BE2C (cell line): ENCODE measurements at regions not wholly inside any gene's neighbourhood (a gene's known extent, or its start where the extent isn't known, plus 50 kb on each side); places are given as distances from the start of the nearest gene placed in this dataset.

Experiments
- DNase-seq: peaks from one replicate; pipeline ENCODE4 v3.0.0-alpha.2; 2020
- H3K27me3 ChIP-seq: fragments of 250-450 bp; sonication (Bioruptor Pico); 2 replicates; pipeline ENCODE4 v1.5.1; 2020; ENCODE audit warnings: mild to moderate bottlenecking
- H3K36me3 ChIP-seq: fragments of 250-450 bp; sonication (Bioruptor Pico); 2 replicates; pipeline ENCODE4 v1.5.1; 2020; ENCODE audit warnings: mild to moderate bottlenecking
- H3K4me1 ChIP-seq: fragments of 250-450 bp; sonication (Bioruptor Pico); 2 replicates; pipeline ENCODE4 v1.5.1; 2020
- H3K4me3 ChIP-seq: 2 replicates; pipeline ENCODE4 v1.5.1; 2011; ENCODE audit warnings: low read depth, low read length
- H3K9me3 ChIP-seq: fragments of 250-450 bp; sonication (Bioruptor Pico); 2 replicates; pipeline ENCODE4 v1.5.1; 2020
- TF ChIP-seq, protein P1 (sequence below): IDR thresholded peaks from 2 replicates; pipeline ENCODE4 v1.5.1; 2012; ENCODE audit warnings: mild to moderate bottlenecking, low read depth, low read length

DNA sequence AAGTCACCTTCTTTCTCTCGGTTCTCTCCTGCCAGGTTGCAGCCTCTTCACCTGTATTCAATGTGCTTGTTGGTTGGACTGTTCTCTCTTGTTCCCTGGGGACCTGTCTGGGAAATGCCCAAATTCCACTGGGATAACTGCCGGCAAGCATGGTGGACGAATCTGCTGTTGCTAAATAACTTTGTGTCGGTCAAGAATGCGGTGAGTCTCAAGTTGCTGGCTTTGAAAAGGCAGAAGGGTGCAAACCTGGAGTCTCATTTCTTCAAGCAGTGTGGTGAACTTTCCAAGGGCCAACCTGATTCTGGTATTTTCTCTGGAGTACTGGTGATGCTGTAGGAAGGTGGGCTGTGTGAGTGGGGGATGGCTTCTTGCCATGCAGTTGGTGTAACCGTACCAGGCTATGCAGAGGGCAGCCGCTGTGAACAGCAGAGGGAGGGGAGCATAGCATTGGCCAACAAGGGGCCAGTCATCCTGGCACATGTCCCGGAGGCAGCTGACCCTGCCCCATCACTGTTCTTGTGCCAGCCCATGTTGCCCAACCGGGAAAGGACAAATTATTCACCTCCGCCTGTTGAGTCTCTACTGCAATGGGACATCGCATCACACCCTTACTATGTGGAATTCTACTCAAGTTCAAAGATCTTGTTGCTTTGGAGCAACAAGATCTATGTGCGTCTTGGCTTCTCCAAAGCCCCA lies 88.1 kb upstream of the SEC11C start:
- H3K4me3 ChIP-seq = no peak overlapping the region
- H3K9me3 ChIP-seq = no peaks in the 10 kb centered on the region
- no peaks in the 10 kb centered on the region for H3K36me3 ChIP-seq
- no peak for DNase-seq
- TF ChIP-seq, protein P1, sequence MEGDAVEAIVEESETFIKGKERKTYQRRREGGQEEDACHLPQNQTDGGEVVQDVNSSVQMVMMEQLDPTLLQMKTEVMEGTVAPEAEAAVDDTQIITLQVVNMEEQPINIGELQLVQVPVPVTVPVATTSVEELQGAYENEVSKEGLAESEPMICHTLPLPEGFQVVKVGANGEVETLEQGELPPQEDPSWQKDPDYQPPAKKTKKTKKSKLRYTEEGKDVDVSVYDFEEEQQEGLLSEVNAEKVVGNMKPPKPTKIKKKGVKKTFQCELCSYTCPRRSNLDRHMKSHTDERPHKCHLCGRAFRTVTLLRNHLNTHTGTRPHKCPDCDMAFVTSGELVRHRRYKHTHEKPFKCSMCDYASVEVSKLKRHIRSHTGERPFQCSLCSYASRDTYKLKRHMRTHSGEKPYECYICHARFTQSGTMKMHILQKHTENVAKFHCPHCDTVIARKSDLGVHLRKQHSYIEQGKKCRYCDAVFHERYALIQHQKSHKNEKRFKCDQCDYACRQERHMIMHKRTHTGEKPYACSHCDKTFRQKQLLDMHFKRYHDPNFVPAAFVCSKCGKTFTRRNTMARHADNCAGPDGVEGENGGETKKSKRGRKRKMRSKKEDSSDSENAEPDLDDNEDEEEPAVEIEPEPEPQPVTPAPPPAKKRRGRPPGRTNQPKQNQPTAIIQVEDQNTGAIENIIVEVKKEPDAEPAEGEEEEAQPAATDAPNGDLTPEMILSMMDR = no peak
- H3K27me3 ChIP-seq = no peaks in the 10 kb centered on the region
- H3K4me1 ChIP-seq = no peaks in the 10 kb centered on the region

- Histone ChIP-seq H3K9me3 (no peaks in the 10 kb centered on the region), H3K27me3 (no peaks in the 10 kb centered on the region), H3K4me3 (no peak overlapping the region), H3K4me1 (no peaks in the 10 kb centered on the region), H3K36me3 (no peaks in the 10 kb centered on the region)
- no peak for DNase-seq
- TF ChIP-seq, protein P1 = no peak
These were observed 86.5 kb upstream of the SEC11C start for GRCh38 chr18:59052965-59053820.

DNA sequence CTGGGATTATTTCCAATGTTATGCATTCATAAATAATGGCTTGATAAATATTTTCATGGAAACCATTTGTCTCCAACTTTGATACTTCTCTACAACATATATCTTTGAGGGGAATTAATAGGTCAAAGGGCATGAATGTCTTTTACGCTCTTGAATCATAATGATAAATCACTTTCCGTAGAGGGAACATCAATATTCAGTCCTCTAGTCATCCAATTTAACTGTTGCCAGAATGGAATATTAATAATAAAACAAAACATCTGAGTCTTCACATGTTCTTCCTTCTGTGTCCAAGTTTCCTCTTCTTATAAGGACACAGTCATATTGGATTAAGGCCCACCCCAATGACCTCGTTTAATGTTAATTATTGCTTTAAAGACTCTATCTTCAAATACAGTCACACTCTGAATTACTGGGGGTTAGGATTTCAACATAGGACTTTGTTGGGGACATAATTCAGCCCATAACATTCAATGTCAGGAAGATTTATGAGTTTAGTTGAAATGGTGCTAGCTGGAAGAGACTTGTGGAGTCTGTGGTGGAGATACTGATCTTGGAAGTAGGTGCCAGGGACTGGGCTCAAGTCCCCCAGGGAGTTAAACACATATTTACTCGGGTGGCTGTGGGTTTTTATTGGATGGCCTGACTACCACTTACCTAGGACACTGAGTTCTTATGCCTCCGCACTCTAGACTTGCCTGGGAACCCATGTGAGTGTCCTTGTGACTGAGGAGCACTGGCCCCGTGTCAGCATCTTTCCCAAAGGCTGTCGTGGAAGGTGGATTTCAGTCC lies 85.0 kb upstream of the SEC11C start:
- TF ChIP-seq, protein P1 = no peak
- Histone ChIP-seq H3K9me3 (no peaks in the 10 kb centered on the region), H3K4me1 (no peaks in the 10 kb centered on the region), H3K36me3 (no peaks in the 10 kb centered on the region), H3K4me3 (no peak overlapping the region), H3K27me3 (no peaks in the 10 kb centered on the region)
- DNase-seq = no peak

- Histone ChIP-seq H3K9me3 (no peaks in the 10 kb centered on the region), H3K4me1 (no peaks in the 10 kb centered on the region), H3K36me3 (no peaks in the 10 kb centered on the region), H3K4me3 (no peak overlapping the region), H3K27me3 (no peaks in the 10 kb centered on the region)
- no peak for DNase-seq
- TF ChIP-seq, protein P1 = 0 out of 2 replicates have a peak, but pooled peaks have one; percentile 8
These were observed 84.2 kb upstream of the SEC11C start for GRCh38 chr18:59055345-59056032.

DNA sequence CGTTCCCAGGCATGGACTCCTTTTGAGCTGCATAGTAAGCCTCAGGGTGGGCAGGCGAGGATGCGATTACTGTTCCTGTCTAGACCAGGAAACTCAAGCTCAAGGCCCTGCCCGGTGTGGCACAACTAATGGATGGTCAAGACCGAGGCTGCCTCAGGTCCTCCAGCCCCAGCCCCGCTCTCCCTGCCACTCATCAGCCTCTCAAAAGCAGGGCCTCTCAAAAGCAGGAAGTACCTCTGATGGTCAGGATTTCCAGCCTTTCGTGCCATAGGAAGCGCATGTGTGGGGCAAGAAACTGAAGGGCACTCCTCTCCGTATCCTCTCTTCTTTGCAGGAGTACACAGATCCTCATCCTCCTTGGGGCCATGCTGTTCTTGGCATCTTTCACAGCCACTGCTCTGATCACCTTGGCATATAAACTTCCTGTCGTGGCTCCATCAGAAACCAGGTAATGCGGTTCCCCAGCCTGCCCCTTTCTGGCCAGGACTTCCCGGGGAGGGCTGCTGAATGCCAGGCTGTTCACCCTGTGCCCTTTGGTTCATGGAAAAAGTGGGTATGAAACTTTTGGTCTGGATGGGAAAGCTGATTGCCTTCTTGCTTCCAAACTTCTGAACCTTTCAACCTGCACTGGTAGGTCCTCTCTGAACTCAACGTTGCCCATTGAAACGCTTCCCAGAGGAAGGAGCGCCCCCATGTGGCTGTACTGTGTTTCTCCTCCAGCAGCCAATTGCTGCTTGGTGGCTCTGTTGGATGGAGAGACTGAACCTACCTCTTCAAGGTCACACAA lies 82.8 kb upstream of the SEC11C start:
- Histone ChIP-seq H3K4me3 (no peak overlapping the region), H3K27me3 (no peaks in the 10 kb centered on the region), H3K9me3 (no peaks in the 10 kb centered on the region), H3K4me1 (no peaks in the 10 kb centered on the region), H3K36me3 (no peaks in the 10 kb centered on the region)
- TF ChIP-seq, protein P1 = peak; percentile 78
- DNase-seq = peak; percentile 69
